GM23338 (cell line): ENCODE measurements at regions not wholly inside any gene's neighbourhood (a gene's known extent, or its start where the extent isn't known, plus 50 kb on each side); places are given as distances from the start of the nearest gene placed in this dataset.

Source experiments
- ATAC-seq: fragments of 200-7000 bp; cut with Tn5 transposase; 3 replicates; pipeline ENCODE4 v1.9.1; 2020
- DNase-seq: peaks from one replicate; pipeline ENCODE4 v3.0.0-alpha.2; 2015; ENCODE audit warnings: low spot score
- H2AFZ ChIP-seq: fragments of 200-600 bp; sonication (generic); 2 replicates; pipeline ENCODE4 v1.8.0; 2016; ENCODE audit warnings: antibody characterized with exemption, mild to moderate bottlenecking, moderate library complexity
- H3F3A ChIP-seq: fragments of 200-600 bp; sonication (generic); replicated peaks from 2 replicates; pipeline ENCODE4 v1.8.0; 2017; ENCODE audit warnings: antibody characterized with exemption, mixed run types, low read depth
- H3K27ac ChIP-seq: fragments of 200-600 bp; sonication (generic); 2 replicates; pipeline ENCODE4 v1.6.1; 2016; ENCODE audit warnings: low read depth
- H3K27me3 ChIP-seq: fragments of 200-600 bp; sonication (generic); 2 replicates; pipeline ENCODE4 v1.8.0; 2016; ENCODE audit warnings: mild to moderate bottlenecking, mixed run types, moderate library complexity; ENCODE audit not compliant: insufficient read depth
- H3K36me3 ChIP-seq: fragments of 200-600 bp; sonication (generic); 2 replicates; pipeline ENCODE4 v1.8.0; 2016; ENCODE audit warnings: mild to moderate bottlenecking; ENCODE audit not compliant: insufficient read depth
- H3K4me1 ChIP-seq: fragments of 200-600 bp; sonication (generic); 2 replicates; pipeline ENCODE4 v1.8.0; 2016; ENCODE audit warnings: mild to moderate bottlenecking, moderate library complexity; ENCODE audit not compliant: insufficient read depth
- H3K4me2 ChIP-seq: fragments of 200-600 bp; sonication (generic); 2 replicates; pipeline ENCODE4 v1.7.1; 2017; ENCODE audit warnings: mixed run types
- H3K4me3 ChIP-seq: fragments of 200-600 bp; sonication (generic); 2 replicates; pipeline ENCODE4 v1.6.1; 2016; ENCODE audit warnings: mixed run types
- H3K79me2 ChIP-seq: fragments of 200-600 bp; sonication (generic); replicated peaks from 2 replicates; pipeline ENCODE4 v1.8.0; 2017; ENCODE audit warnings: mild to moderate bottlenecking; ENCODE audit not compliant: insufficient read depth
- H3K9me2 ChIP-seq: fragments of 200-600 bp; sonication (generic); 2 replicates; pipeline ENCODE4 v1.8.0; 2017; ENCODE audit not compliant: insufficient read depth
- H4K20me1 ChIP-seq: fragments of 200-600 bp; sonication (generic); replicated peaks from 2 replicates; pipeline ENCODE4 v1.8.0; 2017; ENCODE audit warnings: mild to moderate bottlenecking; ENCODE audit not compliant: insufficient read depth
- H3K27ac Mint-ChIP-seq: 2 replicates; pipeline ENCODE4 v1.8.0; 2020; ENCODE audit warnings: inconsistent platforms, mild to moderate bottlenecking, moderate library complexity, mixed read lengths
- H3K27me3 Mint-ChIP-seq: 3 replicates; pipeline ENCODE4 v1.8.0; 2022; ENCODE audit warnings: low read depth, mild to moderate bottlenecking, moderate library complexity, mixed read lengths, inconsistent platforms; ENCODE audit not compliant: insufficient read depth, poor library complexity
- H3K36me3 Mint-ChIP-seq: 3 replicates; pipeline ENCODE4 v1.8.0; 2021; ENCODE audit warnings: low read depth, mild to moderate bottlenecking, inconsistent platforms, moderate library complexity, mixed read lengths
- H3K4me1 Mint-ChIP-seq: 3 replicates; pipeline ENCODE4 v1.8.0; 2020; ENCODE audit warnings: mild to moderate bottlenecking, inconsistent platforms, mixed read lengths
- H3K4me3 Mint-ChIP-seq: 3 replicates; pipeline ENCODE4 v1.8.0; 2021; ENCODE audit warnings: moderate library complexity, mild to moderate bottlenecking, inconsistent platforms, mixed read lengths
- H3K9me3 Mint-ChIP-seq: 3 replicates; pipeline ENCODE4 v1.8.0; 2020; ENCODE audit warnings: moderate library complexity, mild to moderate bottlenecking, inconsistent platforms, mixed read lengths
- CREB1 ChIP-seq: fragments of 250-450 bp; sonication (Bioruptor Pico); IDR thresholded peaks from 2 replicates; pipeline ENCODE4 v1.5.0; 2020; ENCODE audit warnings: low read depth, mild to moderate bottlenecking, moderate library complexity
- CTCF ChIP-seq, 2 experiments: fragments of 200-600 bp in 1 of 2; sonication (generic) in 1 of 2; conservative IDR thresholded peaks; 2 replicates each; pipeline versions ENCODE4 v1.5.1 to v1.6.1; 2016 to 2017; ENCODE audit warnings: antibody characterized with exemption in 2 of 2, low read depth in 2 of 2, mild to moderate bottlenecking in 2 of 2, moderate library complexity in 1 of 2
- ETS1 ChIP-seq: IDR thresholded peaks from 2 replicates; pipeline ENCODE4 v1.6.1; 2016; ENCODE audit warnings: antibody characterized with exemption
- EZH2 ChIP-seq: fragments of 200-600 bp; sonication (generic); IDR thresholded peaks from one replicate; pipeline ENCODE4 v1.8.0; 2017; ENCODE audit warnings: antibody characterized with exemption, mild to moderate bottlenecking, low read depth; ENCODE audit not compliant: unreplicated experiment
- EZH2phosphoT487 ChIP-seq: fragments of 200-600 bp; sonication (generic); IDR thresholded peaks from one replicate; pipeline ENCODE4 v1.8.1; 2018; ENCODE audit warnings: antibody characterized with exemption; ENCODE audit not compliant: unreplicated experiment
- JUNB ChIP-seq: IDR thresholded peaks from one replicate; pipeline ENCODE4 v1.6.1; 2016; ENCODE audit warnings: antibody characterized with exemption; ENCODE audit not compliant: unreplicated experiment
- NANOG ChIP-seq: IDR thresholded peaks from 2 replicates; pipeline ENCODE4 v1.6.1; 2016; ENCODE audit warnings: antibody characterized with exemption, borderline replicate concordance
- POLR2AphosphoS5 ChIP-seq: IDR thresholded peaks from 2 replicates; pipeline ENCODE4 v1.6.1; 2016; ENCODE audit warnings: antibody characterized with exemption, low read depth
- REST ChIP-seq: IDR thresholded peaks from one replicate; pipeline ENCODE4 v1.6.1; 2018; ENCODE audit warnings: antibody characterized with exemption; ENCODE audit not compliant: unreplicated experiment
- STAT1 ChIP-seq: IDR thresholded peaks from one replicate; pipeline ENCODE4 v1.6.1; 2016; ENCODE audit warnings: antibody characterized with exemption; ENCODE audit not compliant: unreplicated experiment
- ZNF114 ChIP-seq: fragments of 250-450 bp; sonication (Bioruptor Pico); IDR thresholded peaks from 2 replicates; pipeline ENCODE4 v1.5.0; 2020; ENCODE audit warnings: mild to moderate bottlenecking, moderate library complexity
- ZNF331 ChIP-seq: fragments of 250-450 bp; sonication (Bioruptor Pico); IDR thresholded peaks from 2 replicates; pipeline ENCODE4 v1.5.0; 2020; ENCODE audit warnings: low read depth, mild to moderate bottlenecking, moderate library complexity
- ZNF462 ChIP-seq: fragments of 250-450 bp; sonication (Bioruptor Pico); IDR thresholded peaks from 2 replicates; pipeline ENCODE4 v1.5.0; 2020; ENCODE audit warnings: mild to moderate bottlenecking, moderate library complexity

- Mint-ChIP-seq H3K36me3 (no peaks in the 10 kb centered on the region), H3K27ac (no peak overlapping the region), H3K27me3 (peaks cover 1% of the 10 kb centered on the region), H3K4me1 (no peaks in the 10 kb centered on the region), H3K4me3 (no peak overlapping the region), H3K9me3 (peaks cover 2% of the 10 kb centered on the region; the same call in 1 of the 3 replicates)
- H4K20me1 ChIP-seq = no peaks in the 10 kb centered on the region
- H2AFZ ChIP-seq = no peak overlapping the region
- no peak overlapping the region for H3K4me2 ChIP-seq
- H3K79me2 ChIP-seq = no peaks in the 10 kb centered on the region
- H3K4me3 ChIP-seq = no peak overlapping the region
- TF ChIP-seq EZH2 (no peak), CREB1 (CRISPR knock-in tag) (no peak), JUNB (no peak), EZH2phosphoT487 (no peak), POLR2AphosphoS5 (no peak), CTCF (conservative IDR thresholded peaks at IDR 0.05; ENCODE audit: low read depth in 2 of 2) (no peak), ZNF462 (CRISPR knock-in tag) (no peak), NANOG (no peak), REST (no peak), STAT1 (no peak), ZNF331 (CRISPR knock-in tag) (no peak), ZNF114 (CRISPR knock-in tag) (no peak), ETS1 (no peak)
- H3K36me3 ChIP-seq = no peaks in the 10 kb centered on the region
- ATAC-seq (no peak), DNase-seq (no peak)
- H3K27ac ChIP-seq = no peak overlapping the region
- H3F3A ChIP-seq = no peaks in the 10 kb centered on the region
- no peaks in the 10 kb centered on the region for H3K9me2 ChIP-seq
- no peaks in the 10 kb centered on the region for H3K27me3 ChIP-seq
- no peaks in the 10 kb centered on the region for H3K4me1 ChIP-seq
Observed at GRCh38 chrX:39049975-39050374, 248.7 kb downstream of the MID1IP1 start.
